NCI-H2196 (cell line): ENCODE measurements at regions not wholly inside any gene's neighbourhood (a gene's known extent, or its start where the extent isn't known, plus 50 kb on each side); places are given as distances from the start of the nearest gene placed in this dataset.
"Not testable (repeated sequence)": the region's sequence is repeated elsewhere in the genome, so short reads cannot be mapped to it uniquely, and the experiment has no call there.

ENCODE experiments used
- DNase-seq: peaks from one replicate; lab custom pipeline; 2025; ENCODE audit not compliant: unreplicated experiment; lab: John Stamatoyannopoulos, UW

GRCh38 chr11:97729546-97730272, 1291.0 kb upstream of the CNTN5 start:
- no peak for DNase-seq

- DNase-seq: no peak
These were observed 1288.6 kb upstream of the CNTN5 start for GRCh38 chr11:97732011-97732632.

- no peak for DNase-seq
These were observed 1282.0 kb upstream of the CNTN5 start for GRCh38 chr11:97738751-97739150.

- DNase-seq: no peak
These were observed 1280.6 kb upstream of the CNTN5 start for GRCh38 chr11:97739932-97740800.

GRCh38 chr11:97740801-97741151, 1280.0 kb upstream of the CNTN5 start:
- no peak for DNase-seq

GRCh38 chr11:97742717-97743116, 1278.0 kb upstream of the CNTN5 start:
- DNase-seq: no peak

- DNase-seq: no peak
These were observed 1277.5 kb upstream of the CNTN5 start for GRCh38 chr11:97743205-97743742.

GRCh38 chr11:97745515-97746050, 1275.2 kb upstream of the CNTN5 start:
- no peak for DNase-seq

- no peak for DNase-seq
These were observed 1273.9 kb upstream of the CNTN5 start for GRCh38 chr11:97746818-97747217.

- peak; percentile 62 for DNase-seq
These were observed 1269.3 kb upstream of the CNTN5 start for GRCh38 chr11:97751405-97751804.

GRCh38 chr11:97751952-97752351, 1268.8 kb upstream of the CNTN5 start:
- DNase-seq: no peak

- DNase-seq: no peak
These were observed 1265.8 kb upstream of the CNTN5 start for GRCh38 chr11:97754976-97755375.

- DNase-seq: no peak
These were observed 1264.0 kb upstream of the CNTN5 start for GRCh38 chr11:97756571-97757335.

GRCh38 chr11:97761175-97761574, 1259.6 kb upstream of the CNTN5 start:
- no peak for DNase-seq

GRCh38 chr11:97764193-97764592, 1256.6 kb upstream of the CNTN5 start:
- DNase-seq: no peak

- DNase-seq: no peak
These were observed 1256.1 kb upstream of the CNTN5 start for GRCh38 chr11:97764605-97765004.

- DNase-seq: no peak
These were observed 1250.2 kb upstream of the CNTN5 start for GRCh38 chr11:97770570-97770969.

GRCh38 chr11:97772705-97773104, 1248.0 kb upstream of the CNTN5 start:
- no peak for DNase-seq

- not testable (repeated sequence) for DNase-seq
These were observed 1236.4 kb upstream of the CNTN5 start for GRCh38 chr11:97784388-97784787.

- DNase-seq: no peak
These were observed 1233.8 kb upstream of the CNTN5 start for GRCh38 chr11:97786961-97787360.

- no peak for DNase-seq
These were observed 1225.9 kb upstream of the CNTN5 start for GRCh38 chr11:97794876-97795275.
